Colonic mucosa (tissue), 4 donors: ENCODE measurements at regions not wholly inside any gene's neighbourhood (a gene's known extent, or its start where the extent isn't known, plus 50 kb on each side); places are given as distances from the start of the nearest gene placed in this dataset.

Experiments used
- DNase-seq: peaks from one replicate; pipeline ENCODE4 v3.0.0-alpha.2; 2020
- H3K27ac ChIP-seq: fragments of 200-600 bp; one replicate; pipeline ENCODE4 v1.8.0; 2021
- H3K27me3 ChIP-seq: fragments of 200-600 bp; one replicate; pipeline ENCODE4 v1.8.0; 2021
- H3K36me3 ChIP-seq: fragments of 200-600 bp; one replicate; pipeline ENCODE4 v1.8.0; 2021
- H3K4me1 ChIP-seq: fragments of 200-600 bp; one replicate; pipeline ENCODE4 v1.8.0; 2021; ENCODE audit warnings: mild to moderate bottlenecking
- H3K4me3 ChIP-seq: fragments of 200-600 bp; one replicate; pipeline ENCODE4 v1.8.0; 2021
- H3K9ac ChIP-seq, 2 donors: one replicate each; pipeline ENCODE4 v1.7.0; 2013; ENCODE audit warnings: control low read depth in 2 of 2, low read depth in 2 of 2, low read length in 2 of 2
- H3K9me3 ChIP-seq: fragments of 200-600 bp; one replicate; pipeline ENCODE4 v1.8.0; 2021
- intact Hi-C: fragments of 100-400 bp; cut with DNase I; formaldehyde crosslinking; loops from one replicate; pipeline ENCODE4 v1.14.1; 2022
- TF ChIP-seq, protein P1 (sequence below): fragments of 200-600 bp; IDR thresholded peaks from one replicate; pipeline ENCODE4 v1.8.0; 2022; ENCODE audit warnings: antibody characterized with exemption, mild to moderate bottlenecking
- donor health status: healthy.
- donor health status: DM: no; HTN: no; CAD: no.
- donor health status: DM: no; HTN: no; CAD: no.

- H3K4me1 ChIP-seq = no peaks in the 10 kb centered on the region
- no peak overlapping the region for H3K27ac ChIP-seq
- no peaks in the 10 kb centered on the region for H3K9me3 ChIP-seq
- no peaks in the 10 kb centered on the region for H3K27me3 ChIP-seq
- intact Hi-C loops = no loop called here
- H3K9ac ChIP-seq = no peak overlapping the region
- H3K4me3 ChIP-seq = no peak overlapping the region
- H3K36me3 ChIP-seq = no peaks in the 10 kb centered on the region
- DNase-seq = no peak
- TF ChIP-seq, protein P1, sequence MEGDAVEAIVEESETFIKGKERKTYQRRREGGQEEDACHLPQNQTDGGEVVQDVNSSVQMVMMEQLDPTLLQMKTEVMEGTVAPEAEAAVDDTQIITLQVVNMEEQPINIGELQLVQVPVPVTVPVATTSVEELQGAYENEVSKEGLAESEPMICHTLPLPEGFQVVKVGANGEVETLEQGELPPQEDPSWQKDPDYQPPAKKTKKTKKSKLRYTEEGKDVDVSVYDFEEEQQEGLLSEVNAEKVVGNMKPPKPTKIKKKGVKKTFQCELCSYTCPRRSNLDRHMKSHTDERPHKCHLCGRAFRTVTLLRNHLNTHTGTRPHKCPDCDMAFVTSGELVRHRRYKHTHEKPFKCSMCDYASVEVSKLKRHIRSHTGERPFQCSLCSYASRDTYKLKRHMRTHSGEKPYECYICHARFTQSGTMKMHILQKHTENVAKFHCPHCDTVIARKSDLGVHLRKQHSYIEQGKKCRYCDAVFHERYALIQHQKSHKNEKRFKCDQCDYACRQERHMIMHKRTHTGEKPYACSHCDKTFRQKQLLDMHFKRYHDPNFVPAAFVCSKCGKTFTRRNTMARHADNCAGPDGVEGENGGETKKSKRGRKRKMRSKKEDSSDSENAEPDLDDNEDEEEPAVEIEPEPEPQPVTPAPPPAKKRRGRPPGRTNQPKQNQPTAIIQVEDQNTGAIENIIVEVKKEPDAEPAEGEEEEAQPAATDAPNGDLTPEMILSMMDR = no peak
Measured at GRCh38 chr3:105022813-105023212, 343.9 kb upstream of the ALCAM start.

- Histone ChIP-seq H3K27ac (no peak overlapping the region), H3K9ac (no peak overlapping the region), H3K9me3 (no peaks in the 10 kb centered on the region), H3K27me3 (no peaks in the 10 kb centered on the region), H3K4me3 (no peak overlapping the region), H3K4me1 (no peaks in the 10 kb centered on the region), H3K36me3 (no peaks in the 10 kb centered on the region)
- DNase-seq = no peak
- intact Hi-C loops = no loop called here
- TF ChIP-seq, protein P1 = no peak
Measured at GRCh38 chr3:105030211-105030610, 336.5 kb upstream of the ALCAM start.

DNA sequence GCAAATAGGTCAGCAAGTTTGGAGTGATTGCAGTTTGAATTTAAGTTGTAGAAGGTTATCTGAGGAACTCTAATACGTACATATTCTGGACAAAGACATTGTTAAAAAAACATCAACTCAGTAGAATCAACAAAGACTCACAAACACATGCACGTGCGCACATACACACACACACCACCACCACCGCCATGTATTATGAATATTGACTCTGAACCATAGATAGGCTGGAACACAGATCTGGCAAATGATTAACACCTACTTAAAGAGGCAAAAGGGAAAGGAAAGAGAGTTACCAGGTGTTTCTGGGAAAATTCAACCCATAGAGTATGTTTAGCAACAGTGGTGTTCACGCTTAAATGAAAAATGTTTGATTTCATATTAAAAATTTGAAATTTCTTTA lies 334.2 kb upstream of the ALCAM start:
- DNase-seq = no peak
- Histone ChIP-seq H3K9me3 (no peaks in the 10 kb centered on the region), H3K4me3 (no peak overlapping the region), H3K27me3 (no peaks in the 10 kb centered on the region), H3K36me3 (no peaks in the 10 kb centered on the region), H3K27ac (no peak overlapping the region), H3K4me1 (no peaks in the 10 kb centered on the region), H3K9ac (no peak overlapping the region)
- intact Hi-C loops = no loop called here
- TF ChIP-seq, protein P1 = no peak

DNA sequence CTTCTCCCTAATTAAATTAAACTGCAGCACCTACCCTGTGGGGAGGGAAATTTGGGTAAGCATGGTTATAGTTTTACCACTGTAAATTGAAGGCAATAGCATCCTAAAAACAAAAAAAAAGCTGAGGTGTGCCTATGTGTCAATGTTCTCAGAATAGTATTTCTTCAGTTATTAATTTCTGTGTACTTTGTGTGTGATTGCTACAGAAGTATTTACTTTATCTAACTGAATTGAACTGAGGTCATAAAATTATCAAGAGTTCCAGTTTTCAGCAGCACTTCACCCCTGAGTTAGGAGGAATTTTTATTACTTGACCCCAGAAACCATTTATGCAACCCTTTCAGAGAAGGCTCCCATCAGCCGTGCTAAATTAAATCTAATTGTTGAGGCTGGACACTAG lies 333.6 kb upstream of the ALCAM start:
- intact Hi-C loops = no loop called here

GRCh38 chr3:105039004-105039403 lies 327.7 kb upstream of the ALCAM start:
- TF ChIP-seq, protein P1 = no peak
- H3K9ac ChIP-seq = no peak overlapping the region
- DNase-seq = no peak
- no peaks in the 10 kb centered on the region for H3K36me3 ChIP-seq
- no peaks in the 10 kb centered on the region for H3K27me3 ChIP-seq
- H3K4me3 ChIP-seq = no peak overlapping the region
- H3K27ac ChIP-seq = no peak overlapping the region
- H3K4me1 ChIP-seq = no peaks in the 10 kb centered on the region
- intact Hi-C loops = no loop called here
- H3K9me3 ChIP-seq = no peaks in the 10 kb centered on the region

More for the DNA sequence above, 333.6 kb upstream of the ALCAM start:
- no peaks in the 10 kb centered on the region for H3K4me1 ChIP-seq
- TF ChIP-seq, protein P1 = no peak
- no peak overlapping the region for H3K27ac ChIP-seq
- no peak for DNase-seq
- H3K27me3 ChIP-seq = no peaks in the 10 kb centered on the region
- no peaks in the 10 kb centered on the region for H3K36me3 ChIP-seq
- no peaks in the 10 kb centered on the region for H3K9me3 ChIP-seq
- no peak overlapping the region for H3K4me3 ChIP-seq
- H3K9ac ChIP-seq = no peak overlapping the region
